ENCODE measurements at regions not wholly inside any gene's neighbourhood (a gene's known extent, or its start where the extent isn't known, plus 50 kb on each side); places are given as distances from the start of the nearest gene placed in this dataset.

GRCh38 chr7:47689558-47689957 lies 107.6 kb upstream of the TNS3 start:
- Histone ChIP-seq H3K9me2 (replicated peaks; ENCODE audit: insufficient read depth) (no peaks in the 10 kb centered on the region), H4K20me1 (ENCODE audit: insufficient read depth, poor library complexity, severe bottlenecking) (no peaks in the 10 kb centered on the region), H3K4me3 (no peak overlapping the region), H3K79me2 (no peaks in the 10 kb centered on the region), H3K9me3 (ENCODE audit: low read depth) (no peaks in the 10 kb centered on the region), H3K36me3 (replicated peaks; ENCODE audit: insufficient read depth, low read depth) (no peaks in the 10 kb centered on the region), H3K27me3 (no peaks in the 10 kb centered on the region), H2AFZ (no peak overlapping the region), H3K27ac (no peak overlapping the region), H3K4me2 (no peak overlapping the region), H3K4me1 (ENCODE audit: insufficient read depth) (peaks cover 8% of the 10 kb centered on the region)
- DNase-seq (ENCODE audit: low spot score) = no peak
- no peak for TF ChIP-seq EZH2 (IDR thresholded peaks at IDR 0.05; ENCODE audit: borderline replicate concordance)
- TF ChIP-seq EZH2phosphoT487 (IDR thresholded peaks at IDR 0.05; ENCODE audit: low read depth, severe bottlenecking, unreplicated experiment) = no peak
- no peak for TF ChIP-seq CTCF (IDR thresholded peaks at IDR 0.05; ENCODE audit: poor library complexity)
- 61% methylated on average over 4 of the region's 4 CpGs for WGBS (ENCODE audit: low lambda C conversion rate, missing lambda C conversion rate)

DNA sequence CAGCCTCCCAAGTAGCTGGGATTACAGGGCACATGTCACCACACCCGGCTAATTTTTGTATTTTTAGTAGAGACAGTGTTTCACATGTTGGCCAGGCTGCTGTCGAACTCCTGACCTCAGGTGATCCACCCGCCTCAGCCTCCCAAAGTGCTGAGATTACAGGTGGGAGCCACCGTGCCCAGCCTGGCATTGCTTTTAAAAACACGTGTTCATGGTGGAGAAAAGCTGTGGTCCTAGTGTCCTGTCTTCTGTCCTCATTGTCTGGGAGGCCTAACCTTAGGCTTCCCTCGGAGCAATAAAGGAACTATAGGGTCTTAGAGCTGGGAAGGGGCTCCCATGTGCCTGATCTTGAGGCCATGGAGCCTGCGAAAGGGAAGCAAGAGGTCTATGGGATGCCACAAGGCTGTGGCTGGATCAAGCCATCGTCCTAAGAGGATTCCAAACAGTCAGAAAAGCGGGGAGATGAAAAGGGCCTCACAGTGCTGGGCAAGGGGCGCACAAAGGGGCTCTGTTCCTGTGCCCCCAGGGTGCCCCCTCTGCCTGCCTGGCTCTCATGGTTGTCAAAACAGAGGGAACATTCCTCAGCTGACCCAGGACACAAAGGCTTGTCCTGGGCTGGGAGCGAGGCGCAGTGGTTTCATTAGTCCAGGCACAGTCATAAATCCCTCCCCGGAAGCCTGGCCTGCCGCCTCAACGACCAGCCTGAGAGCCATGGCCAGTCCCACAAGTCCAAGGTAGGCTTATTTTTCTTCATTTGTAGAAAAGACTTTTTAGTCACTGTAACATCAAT lies 106.6 kb upstream of the TNS3 start:
- H3K79me2 ChIP-seq = no peaks in the 10 kb centered on the region
- H3K9me2 ChIP-seq (replicated peaks; ENCODE audit: insufficient read depth) = no peaks in the 10 kb centered on the region
- H3K9me3 ChIP-seq (ENCODE audit: low read depth) = no peaks in the 10 kb centered on the region
- no peak overlapping the region for H2AFZ ChIP-seq
- no peak overlapping the region for H3K27ac ChIP-seq
- WGBS (ENCODE audit: low lambda C conversion rate, missing lambda C conversion rate) = 75% methylated on average over 15 of the region's 15 CpGs
- H3K4me3 ChIP-seq = no peak overlapping the region
- H3K36me3 ChIP-seq (replicated peaks; ENCODE audit: insufficient read depth, low read depth) = no peaks in the 10 kb centered on the region
- no peaks in the 10 kb centered on the region for H3K27me3 ChIP-seq
- TF ChIP-seq EZH2phosphoT487 (IDR thresholded peaks at IDR 0.05; ENCODE audit: low read depth, severe bottlenecking, unreplicated experiment) = no peak
- no peak for TF ChIP-seq CTCF (IDR thresholded peaks at IDR 0.05; ENCODE audit: poor library complexity)
- no peak for TF ChIP-seq EZH2 (IDR thresholded peaks at IDR 0.05; ENCODE audit: borderline replicate concordance)
- H4K20me1 ChIP-seq (ENCODE audit: insufficient read depth, poor library complexity, severe bottlenecking) = no peaks in the 10 kb centered on the region
- DNase-seq (ENCODE audit: low spot score) = no peak
- no peak overlapping the region for H3K4me2 ChIP-seq
- H3K4me1 ChIP-seq (ENCODE audit: insufficient read depth) = peaks cover 3% of the 10 kb centered on the region

DNA sequence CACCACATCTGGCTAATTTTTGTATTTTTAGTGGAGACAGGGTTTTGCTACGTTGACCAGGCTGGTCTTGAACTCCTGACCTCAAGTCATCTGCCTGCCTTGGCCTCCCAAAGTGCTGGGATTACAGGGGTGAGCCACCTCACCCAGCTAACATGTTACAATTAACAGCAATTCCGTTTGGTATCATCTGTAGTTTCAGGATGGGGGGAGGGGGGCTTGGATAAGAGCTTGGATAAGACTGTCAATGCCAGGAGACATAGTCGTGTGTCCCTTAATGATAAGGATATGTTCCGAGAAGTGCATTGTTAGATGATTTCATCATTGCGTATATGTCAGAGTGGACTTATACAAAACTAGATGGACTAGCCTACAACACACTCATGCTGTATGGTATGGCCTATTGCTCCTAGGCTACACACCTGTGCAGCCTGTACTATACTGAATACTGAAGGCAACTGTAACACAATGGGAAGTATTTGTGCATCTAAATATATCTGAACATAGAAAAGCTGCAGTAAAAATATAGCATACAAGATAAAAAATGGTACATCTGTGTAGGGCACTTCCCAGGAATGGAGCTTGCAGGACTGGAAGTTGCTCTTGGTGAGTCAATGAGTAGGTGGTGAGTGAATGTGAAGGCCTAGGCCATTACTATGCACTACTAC lies 103.9 kb upstream of the TNS3 start:
- no peaks in the 10 kb centered on the region for H3K79me2 ChIP-seq
- H3K9me2 ChIP-seq (replicated peaks; ENCODE audit: insufficient read depth) = no peaks in the 10 kb centered on the region
- no peak overlapping the region for H3K4me3 ChIP-seq
- peaks cover 7% of the 10 kb centered on the region for H3K4me1 ChIP-seq (ENCODE audit: insufficient read depth)
- 84% methylated on average over 5 of the region's 5 CpGs for WGBS (ENCODE audit: low lambda C conversion rate, missing lambda C conversion rate)
- H3K27ac ChIP-seq = no peak overlapping the region
- no peak overlapping the region for H2AFZ ChIP-seq
- H3K9me3 ChIP-seq (ENCODE audit: low read depth) = no peaks in the 10 kb centered on the region
- H4K20me1 ChIP-seq (ENCODE audit: insufficient read depth, poor library complexity, severe bottlenecking) = no peaks in the 10 kb centered on the region
- H3K4me2 ChIP-seq = no peak overlapping the region
- DNase-seq (ENCODE audit: low spot score) = no peak
- no peaks in the 10 kb centered on the region for H3K36me3 ChIP-seq (replicated peaks; ENCODE audit: insufficient read depth, low read depth)
- H3K27me3 ChIP-seq = no peaks in the 10 kb centered on the region
- no peak for TF ChIP-seq EZH2 (IDR thresholded peaks at IDR 0.05; ENCODE audit: borderline replicate concordance)
- TF ChIP-seq EZH2phosphoT487 (IDR thresholded peaks at IDR 0.05; ENCODE audit: low read depth, severe bottlenecking, unreplicated experiment) = no peak
- TF ChIP-seq CTCF (IDR thresholded peaks at IDR 0.05; ENCODE audit: poor library complexity) = no peak
